Mucosa of descending colon (tissue), 3 donors: ENCODE measurements at regions not wholly inside any gene's neighbourhood (a gene's known extent, or its start where the extent isn't known, plus 50 kb on each side); places are given as distances from the start of the nearest gene placed in this dataset.

Source experiments
- ATAC-seq: fragments of 200-7000 bp; cut with Tn5 transposase; one replicate; pipeline ENCODE4 v1.9.1; 2020; ENCODE audit warnings: mild to moderate bottlenecking, moderate library complexity
- DNase-seq, 3 donors: peaks; one replicate each; pipeline ENCODE4 v3.0.0-alpha.2; 2020
- H3K36me3 ChIP-seq: fragments of 200-600 bp; one replicate; pipeline ENCODE4 v1.8.0; 2021; ENCODE audit warnings: low read depth, mild to moderate bottlenecking
- H3K4me1 ChIP-seq: fragments of 200-600 bp; one replicate; pipeline ENCODE4 v1.8.0; 2021; ENCODE audit warnings: low read depth, mild to moderate bottlenecking
- H3K4me3 ChIP-seq: fragments of 200-600 bp; one replicate; pipeline ENCODE4 v1.8.0; 2021; ENCODE audit warnings: mild to moderate bottlenecking
- H3K9me3 ChIP-seq: fragments of 200-600 bp; one replicate; pipeline ENCODE4 v1.8.0; 2021; ENCODE audit warnings: mild to moderate bottlenecking
- CTCF ChIP-seq: fragments of 200-600 bp; IDR thresholded peaks from one replicate; pipeline ENCODE4 v1.8.0; 2022; ENCODE audit warnings: antibody characterized with exemption, mild to moderate bottlenecking
- intact Hi-C, 2 donors: fragments of 100-400 bp; cut with DNase I in 1 of 2; cut with micrococcal nuclease in 1 of 2; formaldehyde crosslinking; loops; one replicate each; pipeline versions ENCODE4 v1.11.0 to v1.11.1; 2022; cut with DNase I, micrococcal nuclease
- donor health status: DM: no; HTN: no; CAD: no; lungs with moderate emphysema.
- donor health status: DM: no; HTN: no; CAD: no.
- donor health status: DM: no; HTN: yes; CAD: no.

DNA sequence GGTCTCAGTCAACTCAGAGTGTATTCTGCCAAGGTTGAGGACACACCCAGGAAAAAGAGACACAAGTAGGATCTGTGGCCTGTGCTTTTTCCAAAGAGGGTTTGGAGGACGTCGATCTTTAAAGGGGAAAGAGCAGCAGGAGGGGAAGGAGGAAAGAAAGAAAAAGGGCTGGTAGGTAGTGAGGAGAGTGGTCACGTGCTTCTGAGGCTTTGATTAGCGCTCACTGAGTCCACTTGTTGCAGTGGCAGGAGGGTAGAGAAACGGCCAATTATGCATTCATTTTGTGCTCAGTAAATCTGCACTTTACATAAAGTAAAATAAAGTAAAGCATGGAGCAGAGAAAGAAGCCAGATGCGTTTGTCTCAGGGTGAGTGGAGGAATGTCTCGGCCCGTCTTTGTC, 126.0 kb upstream of the VSTM2B start:
- Histone ChIP-seq H3K36me3 (no peaks in the 10 kb centered on the region), H3K4me3 (no peak overlapping the region), H3K4me1 (no peaks in the 10 kb centered on the region), H3K9me3 (no peaks in the 10 kb centered on the region)
- no peak for DNase-seq
- intact Hi-C loops: no loop called here
- ATAC-seq: no peak
- no peak for TF ChIP-seq CTCF

DNA sequence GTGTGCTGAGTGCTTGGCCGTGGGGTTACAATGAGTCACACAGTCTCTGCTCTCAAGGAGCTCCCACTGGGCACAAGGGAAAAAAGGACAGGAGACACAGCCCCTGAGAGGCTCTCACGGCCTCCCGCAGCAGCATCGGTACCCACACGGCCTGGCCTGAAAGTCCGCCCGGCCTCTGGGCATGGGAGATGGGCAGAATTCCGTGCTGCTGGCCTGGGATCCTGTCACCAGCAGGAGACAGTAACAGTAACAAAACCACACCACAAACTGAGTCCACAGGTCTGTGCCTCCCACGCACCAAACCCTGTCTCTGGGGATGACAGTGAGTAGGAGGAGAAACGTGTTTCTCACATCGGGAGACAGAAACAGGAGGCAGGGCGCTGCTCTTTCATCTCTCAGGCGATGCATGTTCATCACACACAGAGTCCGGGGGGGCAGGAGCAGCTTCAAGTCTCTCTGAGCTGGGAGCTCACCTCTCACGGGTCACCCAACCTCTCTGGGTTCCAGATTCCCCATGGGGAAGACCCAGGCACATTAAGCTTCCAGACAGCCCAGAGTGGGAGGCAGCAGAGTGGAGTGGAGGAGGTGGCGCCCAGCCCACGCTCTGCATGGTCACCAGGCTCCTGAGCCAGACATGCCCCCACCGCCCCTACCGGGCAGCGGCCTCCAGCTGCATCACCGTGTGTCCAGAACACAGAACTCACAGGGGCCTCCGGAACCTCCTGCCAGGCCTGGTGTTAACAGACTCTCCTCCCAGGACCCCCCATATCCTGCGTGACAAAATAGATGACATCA, 124.7 kb upstream of the VSTM2B start:
- no peak for TF ChIP-seq CTCF
- Histone ChIP-seq H3K36me3 (no peaks in the 10 kb centered on the region), H3K4me3 (no peak overlapping the region), H3K4me1 (no peaks in the 10 kb centered on the region), H3K9me3 (no peaks in the 10 kb centered on the region)
- intact Hi-C loops: no loop called here
- ATAC-seq (no peak), DNase-seq (no peak)

DNA sequence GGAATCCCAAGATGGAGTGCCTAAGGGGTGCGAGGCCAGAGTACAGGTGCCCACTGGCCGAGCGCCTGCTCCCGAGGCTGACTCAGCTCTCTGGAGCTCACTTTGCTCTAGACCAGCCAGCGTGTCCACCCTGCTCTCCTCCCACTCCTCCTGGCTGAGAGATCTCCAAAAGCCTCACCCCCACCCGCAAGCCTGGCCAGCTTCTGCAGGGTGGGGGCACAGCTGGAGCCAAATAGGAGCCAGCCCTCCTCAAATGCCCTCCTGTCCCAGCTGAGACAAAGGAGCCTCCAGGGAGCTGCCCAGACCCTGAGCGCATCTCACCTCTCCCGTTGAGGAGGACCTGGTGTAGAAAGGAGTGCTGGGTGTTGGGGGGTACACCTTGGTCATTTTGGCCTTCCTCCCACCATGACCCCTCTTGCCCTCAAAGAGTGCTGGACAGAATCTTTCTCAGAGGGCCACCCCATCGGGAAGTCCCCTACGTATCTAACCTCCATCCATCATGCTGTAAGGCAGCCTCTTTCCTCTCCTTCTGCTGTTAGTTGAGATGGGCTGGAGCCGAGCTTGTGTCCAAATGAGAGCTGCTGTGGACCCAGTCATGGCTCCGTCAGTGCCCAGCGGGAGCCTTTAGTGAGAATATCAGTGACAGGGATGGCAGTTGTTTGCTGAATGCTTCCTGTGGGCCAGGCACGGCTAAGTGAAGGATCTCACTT, 123.9 kb upstream of the VSTM2B start:
- no peak for ATAC-seq
- intact Hi-C loops: no loop called here
- no peak for TF ChIP-seq CTCF
- Histone ChIP-seq H3K36me3 (no peaks in the 10 kb centered on the region), H3K9me3 (no peaks in the 10 kb centered on the region), H3K4me1 (no peaks in the 10 kb centered on the region), H3K4me3 (no peak overlapping the region)
- DNase-seq: no peak

DNA sequence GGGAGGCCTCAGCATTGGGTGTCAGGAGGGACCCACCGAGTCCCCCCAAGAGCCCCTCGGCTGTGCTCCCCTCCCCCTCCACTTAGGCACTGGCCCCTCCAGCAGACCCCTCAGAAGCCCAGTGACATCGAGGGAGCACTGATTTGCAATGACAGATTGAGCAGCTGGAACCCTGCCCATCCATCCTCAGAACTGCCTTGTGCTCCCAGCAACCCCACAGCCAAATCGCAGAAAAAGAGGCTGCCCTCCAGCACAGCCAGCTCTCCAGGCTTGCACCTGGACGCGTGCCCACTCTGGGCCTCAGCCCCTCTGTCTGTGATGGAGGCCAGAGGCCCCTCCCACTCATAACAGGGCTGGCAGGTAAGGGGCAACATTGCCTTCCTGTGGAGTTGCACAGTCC, 123.2 kb upstream of the VSTM2B start:
- no peak overlapping the region for H3K4me3 ChIP-seq
- intact Hi-C loops: no loop called here
- H3K9me3 ChIP-seq: no peaks in the 10 kb centered on the region
- no peaks in the 10 kb centered on the region for H3K36me3 ChIP-seq
- TF ChIP-seq CTCF: no peak
- ATAC-seq (no peak), DNase-seq (no peak)
- no peaks in the 10 kb centered on the region for H3K4me1 ChIP-seq

- H3K4me3 ChIP-seq: no peak overlapping the region
- no peak for ATAC-seq
- intact Hi-C loops: no loop called here
- no peak for DNase-seq
- H3K36me3 ChIP-seq: no peaks in the 10 kb centered on the region
- no peaks in the 10 kb centered on the region for H3K4me1 ChIP-seq
- no peak for TF ChIP-seq CTCF
- no peaks in the 10 kb centered on the region for H3K9me3 ChIP-seq
Measured at GRCh38 chr19:29404015-29404414, 121.8 kb upstream of the VSTM2B start.
